ENCODE measurements at regions not wholly inside any gene's neighbourhood (a gene's known extent, or its start where the extent isn't known, plus 50 kb on each side); places are given as distances from the start of the nearest gene placed in this dataset.

DNA sequence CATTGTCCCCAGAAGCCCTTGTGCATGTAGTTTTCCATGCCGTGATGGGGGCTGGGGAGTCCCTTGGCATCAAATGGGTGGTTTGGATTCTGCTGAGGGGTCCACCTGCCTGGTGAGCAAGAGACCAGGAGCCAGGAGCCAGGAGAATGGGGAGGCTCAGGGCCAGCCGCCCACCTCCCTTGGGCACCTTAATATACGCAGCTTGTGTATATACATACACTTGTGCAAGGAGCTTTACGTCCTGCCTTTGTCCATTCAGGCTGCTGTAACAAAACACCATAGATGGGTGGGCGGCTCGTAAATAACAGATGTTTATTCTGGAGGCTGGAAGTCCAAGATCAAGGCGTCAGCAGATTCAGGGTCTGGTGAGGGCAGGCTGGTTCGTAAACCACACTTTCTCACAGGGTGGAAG is 62.5 kb downstream of the SMIM38 start:
- H3K79me2 ChIP-seq (ENCODE audit: insufficient read depth, low read depth, low read length): no peaks in the 10 kb centered on the region
- no peaks in the 10 kb centered on the region for H3K9me2 ChIP-seq (ENCODE audit: insufficient read depth, low read length)
- ChIA-PET POLR2A (no interaction called here), CTCF (ENCODE audit: unreplicated experiment) (no interaction called here)
- H3K9me3 ChIP-seq (ENCODE audit: low read length): no peaks in the 10 kb centered on the region
- intact Hi-C loops (cut with micrococcal nuclease; ENCODE audit: unreplicated experiment): no loop called here
- H3K4me1 ChIP-seq (ENCODE audit: insufficient read depth, low read length, poor library complexity, severe bottlenecking): no peaks in the 10 kb centered on the region
- H3K4me3 ChIP-seq (ENCODE audit: low read depth, low read length, poor library complexity, severe bottlenecking): no peak overlapping the region
- no peaks in the 10 kb centered on the region for H3K36me3 ChIP-seq (ENCODE audit: insufficient read depth, low read length)
- no peak overlapping the region for H3K4me2 ChIP-seq (ENCODE audit: low read length)
- no peaks in the 10 kb centered on the region for H4K20me1 ChIP-seq (ENCODE audit: insufficient read depth, low read length)
- no peak overlapping the region for H3K27ac ChIP-seq (ENCODE audit: low read depth, low read length, poor library complexity, severe bottlenecking)
- no peak for TF ChIP-seq EZH2phosphoT487 (IDR thresholded peaks at IDR 0.05; ENCODE audit: borderline replicate concordance, low read depth, low read length)
- TF ChIP-seq, protein P1, sequence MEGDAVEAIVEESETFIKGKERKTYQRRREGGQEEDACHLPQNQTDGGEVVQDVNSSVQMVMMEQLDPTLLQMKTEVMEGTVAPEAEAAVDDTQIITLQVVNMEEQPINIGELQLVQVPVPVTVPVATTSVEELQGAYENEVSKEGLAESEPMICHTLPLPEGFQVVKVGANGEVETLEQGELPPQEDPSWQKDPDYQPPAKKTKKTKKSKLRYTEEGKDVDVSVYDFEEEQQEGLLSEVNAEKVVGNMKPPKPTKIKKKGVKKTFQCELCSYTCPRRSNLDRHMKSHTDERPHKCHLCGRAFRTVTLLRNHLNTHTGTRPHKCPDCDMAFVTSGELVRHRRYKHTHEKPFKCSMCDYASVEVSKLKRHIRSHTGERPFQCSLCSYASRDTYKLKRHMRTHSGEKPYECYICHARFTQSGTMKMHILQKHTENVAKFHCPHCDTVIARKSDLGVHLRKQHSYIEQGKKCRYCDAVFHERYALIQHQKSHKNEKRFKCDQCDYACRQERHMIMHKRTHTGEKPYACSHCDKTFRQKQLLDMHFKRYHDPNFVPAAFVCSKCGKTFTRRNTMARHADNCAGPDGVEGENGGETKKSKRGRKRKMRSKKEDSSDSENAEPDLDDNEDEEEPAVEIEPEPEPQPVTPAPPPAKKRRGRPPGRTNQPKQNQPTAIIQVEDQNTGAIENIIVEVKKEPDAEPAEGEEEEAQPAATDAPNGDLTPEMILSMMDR (conservative IDR thresholded peaks at IDR 0.05; ENCODE audit: low read length): no peak
- no peak overlapping the region for H2AFZ ChIP-seq (ENCODE audit: low read length)
- BruUV-seq (replicated peaks): no TSS peak
- DNase-seq (ENCODE audit: low spot score): no peak

DNA sequence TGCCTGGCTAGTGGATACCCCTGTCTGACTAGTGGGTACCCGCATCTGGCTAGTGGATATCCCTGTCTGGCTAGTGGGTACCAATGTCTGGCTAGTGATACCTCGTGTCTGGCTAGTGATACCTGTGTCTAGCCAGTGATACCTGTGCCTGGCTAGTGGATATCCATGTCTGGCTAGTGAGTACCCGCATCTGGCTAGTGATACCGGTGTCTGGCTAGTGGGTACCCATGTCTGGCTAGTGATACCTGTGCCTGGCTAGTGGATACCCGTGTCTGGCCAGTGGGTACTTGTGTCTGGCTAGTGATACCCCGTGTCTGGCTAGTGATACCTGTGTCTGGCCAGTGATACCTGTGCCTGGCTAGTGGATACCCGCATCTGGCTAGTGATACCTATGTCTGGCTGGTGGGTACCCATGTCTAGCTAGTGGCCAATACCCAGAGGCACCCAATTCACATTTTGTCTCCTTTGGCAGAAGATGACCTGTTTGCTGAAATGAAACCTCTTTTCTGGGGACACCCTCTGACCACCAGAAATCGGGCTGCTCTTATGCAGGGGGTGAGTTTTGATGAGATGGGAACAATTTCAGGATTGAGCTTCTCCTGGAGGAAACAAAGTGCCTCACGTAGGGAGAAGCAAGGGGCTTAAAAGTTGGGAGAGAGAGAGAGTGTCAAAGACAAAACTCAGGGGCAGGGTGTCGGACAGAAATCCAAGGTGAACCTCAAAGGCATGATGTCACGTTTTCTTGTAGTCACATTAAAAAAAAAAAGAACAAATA is 63.4 kb downstream of the SMIM38 start:
- no peak overlapping the region for H3K4me2 ChIP-seq (ENCODE audit: low read length)
- no peaks in the 10 kb centered on the region for H3K4me1 ChIP-seq (ENCODE audit: insufficient read depth, low read length, poor library complexity, severe bottlenecking)
- H4K20me1 ChIP-seq (ENCODE audit: insufficient read depth, low read length): no peaks in the 10 kb centered on the region
- no peaks in the 10 kb centered on the region for H3K9me2 ChIP-seq (ENCODE audit: insufficient read depth, low read length)
- no peak overlapping the region for H2AFZ ChIP-seq (ENCODE audit: low read length)
- ChIA-PET POLR2A (interaction anchor here (0.6 to 0.7 kb wide), 2 partner anchors 78 to 402 kb away, joined by 3 to 5 read pairs; no protein-coding TSS in a partner anchor), CTCF (ENCODE audit: unreplicated experiment) (no interaction called here)
- intact Hi-C loops (cut with micrococcal nuclease; ENCODE audit: unreplicated experiment): no loop called here
- no peak overlapping the region for H3K27ac ChIP-seq (ENCODE audit: low read depth, low read length, poor library complexity, severe bottlenecking)
- BruUV-seq (replicated peaks): no TSS peak
- H3K36me3 ChIP-seq (ENCODE audit: insufficient read depth, low read length): no peaks in the 10 kb centered on the region
- H3K79me2 ChIP-seq (ENCODE audit: insufficient read depth, low read depth, low read length): no peaks in the 10 kb centered on the region
- no peak overlapping the region for H3K4me3 ChIP-seq (ENCODE audit: low read depth, low read length, poor library complexity, severe bottlenecking)
- no peaks in the 10 kb centered on the region for H3K9me3 ChIP-seq (ENCODE audit: low read length)
- TF ChIP-seq, protein P1 (conservative IDR thresholded peaks at IDR 0.05; ENCODE audit: low read length): no peak
- TF ChIP-seq EZH2phosphoT487 (IDR thresholded peaks at IDR 0.05; ENCODE audit: borderline replicate concordance, low read depth, low read length): no peak
- DNase-seq (ENCODE audit: low spot score): no peak

DNA sequence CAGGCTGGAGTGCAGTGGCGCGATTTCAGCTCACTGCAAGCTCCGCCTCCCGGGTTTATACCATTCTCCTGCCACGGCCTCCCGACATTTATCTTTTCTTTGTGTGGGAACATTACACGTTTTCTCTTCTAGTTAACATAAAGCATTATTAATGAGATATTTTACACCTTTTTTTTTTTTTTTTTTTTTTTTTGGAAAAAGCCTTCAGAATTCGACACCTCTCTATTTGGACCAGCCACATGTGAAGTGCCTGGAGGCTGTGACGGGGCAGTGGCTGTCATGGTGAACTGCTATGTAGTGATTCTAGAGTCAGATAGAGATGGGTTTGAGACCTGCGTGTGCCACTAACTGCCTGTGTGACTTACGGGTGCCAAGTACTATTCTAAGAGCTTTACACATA is 64.3 kb downstream of the SMIM38 start:
- Histone ChIP-seq H3K9me3 (ENCODE audit: low read length) (no peaks in the 10 kb centered on the region), H3K4me1 (ENCODE audit: insufficient read depth, low read length, poor library complexity, severe bottlenecking) (no peaks in the 10 kb centered on the region), H4K20me1 (ENCODE audit: insufficient read depth, low read length) (no peaks in the 10 kb centered on the region), H3K36me3 (ENCODE audit: insufficient read depth, low read length) (no peaks in the 10 kb centered on the region), H3K79me2 (ENCODE audit: insufficient read depth, low read depth, low read length) (no peaks in the 10 kb centered on the region), H3K4me2 (ENCODE audit: low read length) (no peak overlapping the region), H3K27ac (ENCODE audit: low read depth, low read length, poor library complexity, severe bottlenecking) (no peak overlapping the region), H3K4me3 (ENCODE audit: low read depth, low read length, poor library complexity, severe bottlenecking) (no peak overlapping the region), H2AFZ (ENCODE audit: low read length) (no peak overlapping the region), H3K9me2 (ENCODE audit: insufficient read depth, low read length) (no peaks in the 10 kb centered on the region)
- POLR2A ChIA-PET: interaction anchor here (0.6 to 0.7 kb wide), 3 partner anchors 79 to 401 kb away, joined by 3 to 5 read pairs (median 3); no protein-coding TSS in a partner anchor
- DNase-seq (ENCODE audit: low spot score): no peak
- CTCF ChIA-PET (ENCODE audit: unreplicated experiment): no interaction called here
- intact Hi-C loops (cut with micrococcal nuclease; ENCODE audit: unreplicated experiment): no loop called here
- BruUV-seq (replicated peaks): no TSS peak
- TF ChIP-seq, protein P1 (conservative IDR thresholded peaks at IDR 0.05; ENCODE audit: low read length): no peak
- TF ChIP-seq EZH2phosphoT487 (IDR thresholded peaks at IDR 0.05; ENCODE audit: borderline replicate concordance, low read depth, low read length): no peak
